GM12874 (cell line): ENCODE measurements at regions not wholly inside any gene's neighbourhood (a gene's known extent, or its start where the extent isn't known, plus 50 kb on each side); places are given as distances from the start of the nearest gene placed in this dataset.

Source experiments
- CTCF ChIP-seq: IDR thresholded peaks from 2 replicates; pipeline ENCODE4 v1.5.1; 2011; ENCODE audit warnings: low read depth, mild to moderate bottlenecking, control low read depth, low read length, moderate library complexity; ENCODE audit not compliant: insufficient read depth

DNA sequence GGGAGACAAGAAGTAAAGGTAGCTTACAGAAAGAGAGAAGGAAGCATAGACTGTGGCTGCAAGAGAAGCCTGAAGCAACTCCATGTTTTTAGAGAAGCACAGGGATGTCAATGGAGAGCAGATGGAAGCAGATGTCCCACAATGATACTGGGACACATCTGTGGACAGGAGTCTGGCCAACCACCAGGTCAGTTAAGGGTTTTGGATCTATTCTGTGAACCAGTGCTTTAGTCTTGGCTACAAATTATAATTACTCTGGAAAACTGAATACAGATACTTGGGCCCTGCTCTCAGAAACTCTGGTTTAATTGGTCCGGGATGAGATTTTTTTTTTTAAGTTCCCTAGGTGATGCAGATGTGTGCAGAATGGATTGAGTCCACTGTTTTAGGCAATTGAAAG lies 592.8 kb downstream of the CSNK1G3 start:
- TF ChIP-seq CTCF: no peak

GRCh38 chr5:124104344-124104743 lies 592.4 kb downstream of the CSNK1G3 start:
- no peak for TF ChIP-seq CTCF

DNA sequence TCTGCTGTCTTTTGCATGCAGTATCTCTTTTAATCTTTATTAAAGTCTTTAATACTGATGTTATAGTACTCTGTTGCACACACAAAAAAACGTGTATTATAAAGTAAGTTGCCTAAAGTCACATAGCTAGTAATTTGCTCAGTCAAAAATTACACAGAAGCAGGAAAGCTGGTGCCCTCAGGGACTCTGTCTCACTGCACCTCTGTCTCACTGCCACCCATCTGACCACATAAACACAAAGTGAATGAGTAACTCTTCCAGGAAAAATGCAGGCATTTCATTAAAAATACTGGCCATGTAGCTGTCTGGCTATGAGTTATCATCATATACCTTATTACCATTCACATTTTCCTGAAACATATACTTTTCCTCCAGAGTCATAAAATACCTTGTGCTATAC lies 591.7 kb downstream of the CSNK1G3 start:
- TF ChIP-seq CTCF: no peak

DNA sequence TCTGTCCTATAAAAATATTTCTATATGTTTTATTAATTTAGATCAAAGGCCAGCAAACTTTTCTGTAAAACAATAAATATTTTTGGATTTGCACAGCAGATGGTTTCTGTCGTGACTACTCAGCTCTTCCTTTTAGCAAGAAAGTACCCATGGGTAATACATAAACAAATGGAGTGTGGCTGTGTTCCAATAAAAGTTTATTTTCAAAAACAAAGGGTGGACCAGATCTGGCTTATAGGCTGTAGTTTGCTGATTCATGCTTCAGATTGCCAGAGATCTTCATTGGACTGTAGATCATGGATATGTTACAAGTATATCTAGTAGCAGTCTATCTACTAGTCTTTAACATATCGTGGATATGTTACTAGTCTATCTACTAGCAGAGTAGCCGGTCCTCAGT lies 590.5 kb downstream of the CSNK1G3 start:
- no peak for TF ChIP-seq CTCF

DNA sequence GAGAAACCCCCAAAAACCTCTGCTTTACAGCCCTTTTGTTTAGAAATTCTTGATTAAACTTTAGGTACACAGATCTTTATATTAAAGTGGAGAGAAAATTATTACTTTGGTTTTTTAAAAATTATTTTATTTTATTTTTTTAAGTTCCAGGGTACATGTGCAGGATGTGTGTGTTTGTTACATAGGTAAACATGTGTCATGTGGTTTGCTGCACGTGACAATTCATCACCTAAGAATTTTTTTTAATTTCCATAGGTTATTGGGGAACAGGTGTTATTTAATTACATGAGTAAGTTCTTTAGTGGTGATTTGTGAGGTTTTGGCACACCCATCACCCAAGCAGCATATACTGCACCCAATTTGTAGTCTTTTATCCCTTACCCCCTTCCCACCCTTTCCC lies 581.7 kb downstream of the CSNK1G3 start:
- no peak for TF ChIP-seq CTCF

DNA sequence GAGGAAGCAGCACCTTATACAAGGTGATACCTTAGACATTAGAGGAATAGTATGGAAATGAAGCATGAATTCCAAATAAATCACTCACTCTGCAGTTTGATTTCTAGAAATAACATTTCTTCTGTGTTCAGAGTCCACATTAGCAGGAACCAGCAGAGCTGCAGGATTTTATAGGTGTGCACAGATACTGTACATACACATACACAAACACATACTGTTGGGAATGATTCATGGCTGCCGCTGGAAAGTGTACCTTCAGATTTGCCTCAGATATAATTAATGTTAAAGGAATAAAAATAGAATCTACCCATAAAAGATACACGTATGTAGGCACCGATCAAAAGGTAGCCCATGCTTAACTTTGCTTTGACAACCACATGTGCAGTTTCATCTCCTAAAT lies 578.1 kb downstream of the CSNK1G3 start:
- TF ChIP-seq CTCF: no peak

GRCh38 chr5:124089578-124089977 lies 577.6 kb downstream of the CSNK1G3 start:
- TF ChIP-seq CTCF: no peak

GRCh38 chr5:124088289-124089032 lies 576.5 kb downstream of the CSNK1G3 start:
- TF ChIP-seq CTCF: no peak
